ENCODE measurements at regions not wholly inside any gene's neighbourhood (a gene's known extent, or its start where the extent isn't known, plus 50 kb on each side); places are given as distances from the start of the nearest gene placed in this dataset.
"Not testable (repeated sequence)": the region's sequence is repeated elsewhere in the genome, so short reads cannot be mapped to it uniquely, and the experiment has no call there.

DNA sequence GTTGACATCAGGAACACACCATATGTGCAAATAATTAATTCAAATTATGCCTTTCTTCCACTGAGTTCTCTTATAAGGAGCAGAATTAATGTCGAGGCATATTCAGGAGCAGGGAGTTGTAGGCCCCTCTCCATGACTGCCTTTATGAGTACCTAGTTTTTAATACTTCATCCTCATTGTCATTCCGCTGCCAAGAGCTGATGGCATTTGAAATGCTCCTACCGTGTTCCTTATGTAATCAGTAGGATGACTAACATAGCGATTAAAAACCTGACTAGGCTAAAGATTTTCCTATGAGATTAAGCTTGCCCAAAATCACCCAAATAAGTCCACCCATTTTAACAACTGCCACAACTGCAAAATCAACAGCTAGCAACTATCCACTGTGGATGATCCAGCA is 220.6 kb downstream of the DHX15 start:
- no peak for DNase-seq

DNA sequence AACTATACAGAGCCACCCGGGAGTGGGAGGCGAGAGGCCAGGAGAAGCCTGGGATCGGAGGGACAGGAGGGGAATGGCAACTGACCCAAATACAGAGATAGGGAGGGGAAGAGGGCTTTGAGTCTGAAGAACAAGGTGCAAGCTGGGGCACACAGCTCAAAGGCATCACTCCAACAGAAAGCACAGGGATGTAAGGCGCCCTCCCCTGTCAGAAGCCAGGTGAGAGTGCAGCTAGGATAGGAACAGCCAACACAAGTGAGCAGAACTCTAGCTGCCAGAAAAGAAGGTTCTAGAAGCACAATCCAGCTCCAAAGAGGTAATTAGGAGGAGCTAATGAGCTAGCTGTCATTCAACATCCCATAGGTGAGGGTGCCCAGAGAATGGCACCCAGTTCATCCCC is 232.2 kb downstream of the DHX15 start:
- DNase-seq = no peak

DNA sequence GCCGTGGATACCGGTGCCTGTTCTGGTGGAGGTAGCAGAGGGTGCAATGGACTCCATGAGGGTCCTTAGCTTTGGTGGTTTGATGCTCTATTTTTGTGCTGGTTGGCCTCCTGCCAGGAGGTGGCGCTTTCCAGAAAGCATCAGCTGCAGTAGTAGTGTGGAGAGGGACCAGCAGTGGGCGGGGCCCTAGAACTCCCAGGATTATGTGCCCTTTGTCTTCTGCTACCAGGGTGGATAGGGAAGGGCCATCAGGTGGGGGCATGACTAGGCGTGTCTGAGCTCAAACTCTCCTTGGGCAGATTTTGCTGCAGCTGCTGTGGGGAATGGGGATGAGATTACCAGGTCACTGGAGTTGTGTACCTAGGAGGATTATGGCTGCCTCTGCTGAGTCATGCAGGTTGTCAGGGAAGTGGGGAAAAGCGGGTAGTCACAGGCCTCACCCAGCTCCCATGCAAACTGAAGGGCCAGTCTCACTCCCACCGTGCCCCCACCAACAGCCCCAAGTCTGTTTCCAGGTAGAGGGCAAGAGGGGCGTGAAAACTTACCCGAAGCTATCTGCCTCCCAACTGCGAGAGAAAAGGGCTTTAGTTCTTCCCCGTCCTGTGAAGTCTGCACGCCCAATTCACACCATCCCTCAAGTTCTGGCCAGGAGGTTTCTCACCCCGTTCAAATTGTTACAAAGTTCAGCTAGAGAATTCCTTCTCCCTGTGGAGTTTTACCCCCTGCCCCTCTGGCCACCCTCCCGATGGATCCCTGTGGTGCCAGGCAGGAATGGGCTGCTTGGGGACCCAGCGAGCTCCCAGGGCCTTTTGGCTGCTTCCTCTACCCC is 235.0 kb downstream of the DHX15 start:
- DNase-seq = not testable (repeated sequence)

DNA sequence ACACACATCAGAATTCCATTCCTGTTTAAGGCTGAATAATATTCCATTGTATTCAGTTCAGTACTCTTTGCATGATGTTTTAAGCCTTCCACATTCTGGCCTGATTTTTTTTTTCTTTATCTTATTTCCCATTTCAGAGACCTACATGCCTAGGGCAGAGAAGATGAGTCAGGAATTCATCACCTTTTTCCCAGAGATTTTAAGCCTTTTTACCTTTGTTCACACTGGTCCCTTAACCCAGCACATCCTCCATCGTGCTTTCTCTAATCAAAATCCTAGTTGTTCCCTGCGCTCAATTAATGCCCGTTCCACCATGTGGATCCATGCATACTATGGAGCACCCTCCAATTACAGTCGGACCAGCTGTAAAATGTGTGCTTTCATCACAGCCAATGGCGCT is 245.1 kb downstream of the DHX15 start:
- no peak for DNase-seq

DNA sequence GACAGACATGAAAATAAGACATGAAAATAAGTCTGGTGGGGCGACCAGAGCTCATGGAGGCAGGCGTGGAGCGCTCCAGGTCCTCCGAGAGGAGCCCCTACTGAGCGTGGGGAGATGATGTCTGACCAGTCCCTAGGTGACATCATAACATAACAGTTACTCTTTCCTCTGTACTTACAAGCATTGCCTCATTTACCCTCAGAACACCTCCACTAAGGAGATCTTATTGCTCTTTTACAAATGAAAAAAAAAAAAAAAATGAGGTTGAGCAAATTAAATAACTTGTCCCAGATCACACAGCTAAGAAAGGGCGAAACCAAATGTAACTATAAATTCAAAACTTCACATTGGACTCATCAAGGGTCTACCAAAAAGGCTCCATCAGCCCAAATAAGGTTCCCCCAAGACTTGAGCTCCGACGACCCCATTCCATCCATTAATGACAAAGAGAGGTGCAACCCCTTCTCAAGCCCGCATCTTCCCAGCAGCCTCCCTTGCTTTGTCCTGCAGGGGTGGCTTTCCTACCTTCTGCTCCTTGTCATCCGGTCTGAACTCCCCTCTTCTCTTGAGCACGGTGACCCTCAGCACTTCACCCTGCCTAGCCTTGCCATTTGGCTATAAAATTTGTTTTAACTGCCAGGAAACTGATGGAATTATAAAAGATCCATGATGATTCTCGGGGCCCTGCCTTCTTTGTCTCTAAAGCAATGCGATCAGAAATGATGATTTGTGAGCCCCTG is 246.7 kb downstream of the DHX15 start:
- no peak for DNase-seq

DNA sequence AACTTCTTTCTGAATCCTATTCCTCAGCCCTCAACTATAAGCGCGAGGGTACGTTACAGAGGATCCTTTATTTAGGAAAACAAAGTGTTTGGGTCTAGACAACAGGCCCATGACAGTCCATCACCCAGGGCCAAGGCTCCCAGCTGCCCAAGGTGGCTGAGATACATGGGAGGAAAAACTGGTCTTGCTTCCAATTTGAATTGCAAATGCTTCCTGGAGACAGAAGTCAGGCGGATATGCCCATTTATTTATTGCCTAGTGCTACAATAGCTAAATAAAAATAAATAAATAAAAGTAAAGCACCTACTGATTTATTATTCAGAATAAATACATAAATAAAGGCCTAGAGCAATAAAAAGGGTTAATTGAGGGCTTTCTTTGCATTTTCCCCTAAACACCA is 248.7 kb downstream of the DHX15 start:
- DNase-seq = no peak

DNA sequence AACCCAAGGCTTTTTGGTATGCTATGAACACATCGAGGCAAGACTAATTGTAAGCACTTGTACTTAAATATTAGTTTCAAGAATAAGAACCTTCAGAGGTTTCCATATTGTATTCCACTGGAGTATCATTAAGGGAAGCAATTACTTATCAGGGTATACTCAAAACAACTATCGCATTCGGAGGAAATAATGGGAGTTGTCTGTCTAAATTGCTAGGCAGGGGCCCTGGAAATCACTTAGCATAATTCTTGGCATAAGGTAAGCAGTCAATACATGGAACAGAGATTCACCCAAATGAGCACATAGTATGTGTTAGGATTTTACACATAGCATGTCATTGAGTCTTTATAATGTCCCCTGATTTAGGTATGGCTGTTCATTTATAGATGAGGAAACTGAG is 249.4 kb downstream of the DHX15 start:
- DNase-seq = no peak

DNA sequence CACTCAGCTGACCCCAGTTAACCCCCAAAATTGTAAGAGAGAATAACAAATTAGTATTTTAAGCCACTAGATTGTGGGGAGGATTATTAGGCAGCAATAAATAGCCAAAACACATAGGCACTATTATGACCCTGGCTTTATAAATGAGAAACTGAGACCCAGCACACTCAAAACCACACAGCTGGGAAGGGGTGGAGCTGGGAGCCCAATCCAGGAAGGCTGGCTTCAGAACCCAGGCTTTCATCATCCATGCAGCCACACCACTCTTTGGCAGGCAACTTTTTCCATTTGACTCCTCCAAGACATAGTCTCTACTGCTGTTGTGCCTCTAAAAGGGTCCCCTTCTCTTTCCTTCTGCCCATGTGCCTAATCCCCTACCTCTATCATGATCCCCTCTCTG is 253.8 kb downstream of the DHX15 start:
- DNase-seq = no peak

DNA sequence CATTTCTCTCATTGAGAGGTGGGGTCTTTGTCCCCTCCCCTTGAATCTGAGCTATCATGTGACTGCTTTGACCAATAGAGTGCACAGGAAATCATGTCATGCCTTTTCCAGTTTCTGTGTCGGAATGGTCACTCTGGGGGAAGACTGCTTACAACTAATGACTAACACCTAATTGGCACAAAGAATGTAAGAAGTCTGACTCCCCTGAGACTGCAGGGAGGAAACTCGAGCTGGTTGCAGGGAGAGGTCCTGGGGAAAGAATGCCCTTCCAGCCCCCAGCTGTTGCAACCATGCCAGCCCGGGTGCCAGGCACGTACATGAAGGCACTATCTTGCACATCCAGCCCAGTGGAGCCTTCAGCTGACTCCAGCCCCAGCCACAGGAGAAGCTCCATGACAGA is 254.2 kb downstream of the DHX15 start:
- DNase-seq = no peak

DNA sequence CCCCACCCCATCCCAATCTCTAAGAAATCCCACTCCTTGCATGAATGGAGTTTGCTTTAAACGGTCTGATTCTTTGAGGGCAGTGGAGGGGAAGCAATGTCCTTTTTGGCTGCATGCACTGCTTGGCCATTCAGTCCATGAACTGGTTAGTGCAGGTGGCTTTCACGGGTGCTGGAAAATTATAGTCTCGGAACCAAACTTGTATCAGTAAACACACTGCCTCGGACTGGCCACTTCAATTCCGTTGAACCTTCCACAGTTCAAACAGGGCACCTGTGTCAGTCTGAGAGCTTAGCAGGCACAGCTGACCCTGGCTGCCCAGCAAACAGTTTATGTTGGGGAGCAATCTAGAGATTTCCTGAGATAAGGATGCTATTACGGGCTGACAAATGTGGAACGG is 255.6 kb downstream of the DHX15 start:
- DNase-seq = no peak

DNA sequence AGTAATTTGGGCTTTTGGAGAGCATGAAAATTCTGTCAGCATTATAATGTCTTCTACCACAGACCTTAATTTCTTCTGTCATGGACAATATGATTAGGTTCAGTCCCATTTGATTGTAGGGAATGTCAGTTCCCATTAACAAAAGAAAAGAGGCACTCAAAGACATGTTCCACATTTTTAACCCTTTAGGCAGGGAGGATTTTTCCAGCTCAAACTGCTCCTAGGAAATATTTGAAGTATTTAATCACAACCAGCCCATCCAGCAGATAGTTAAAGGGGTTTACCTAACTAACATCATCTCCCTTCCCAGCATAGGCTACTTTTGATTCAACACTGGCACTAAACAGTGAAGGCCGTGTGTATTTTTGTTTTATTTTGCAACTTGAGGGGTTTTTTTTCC is 256.0 kb downstream of the DHX15 start:
- DNase-seq = no peak

DNA sequence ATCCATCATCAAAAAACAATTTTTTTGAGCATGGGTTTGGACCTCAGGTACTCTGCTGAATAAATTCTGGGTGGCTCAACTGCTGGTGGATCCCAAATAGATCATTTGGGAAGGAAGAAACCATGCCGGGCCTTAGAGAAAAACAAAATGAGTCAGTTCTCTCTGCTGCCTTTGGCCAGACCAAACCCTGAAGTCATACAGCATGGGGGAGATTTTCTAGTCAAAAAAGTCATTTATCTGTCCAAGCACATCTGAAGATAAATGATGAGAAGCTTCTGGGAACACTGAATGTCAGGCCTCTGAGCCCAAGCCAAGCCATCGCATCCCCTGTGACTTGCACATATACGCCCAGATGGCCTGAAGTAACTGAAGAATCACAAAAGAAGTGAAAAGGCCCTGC is 261.4 kb downstream of the DHX15 start:
- no peak for DNase-seq

DNA sequence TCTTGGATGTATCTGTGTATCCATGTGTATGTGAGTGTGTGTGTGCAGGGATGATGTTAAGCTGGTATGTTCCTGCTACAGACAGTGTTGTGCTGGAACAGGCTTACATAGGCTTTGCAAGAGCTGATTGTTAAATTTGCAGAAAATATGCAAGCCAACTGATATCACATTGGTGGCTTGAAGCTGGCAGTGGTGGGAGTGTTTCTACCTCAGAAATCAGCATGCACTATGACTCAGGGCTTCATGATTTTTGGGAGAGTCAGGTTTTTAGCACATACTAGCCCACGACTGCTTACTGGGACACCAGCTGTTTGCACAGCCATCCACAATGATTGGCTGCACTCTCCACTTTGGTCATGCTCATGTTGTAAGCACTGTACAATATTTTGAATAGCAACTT is 261.8 kb downstream of the DHX15 start:
- DNase-seq = no peak

DNA sequence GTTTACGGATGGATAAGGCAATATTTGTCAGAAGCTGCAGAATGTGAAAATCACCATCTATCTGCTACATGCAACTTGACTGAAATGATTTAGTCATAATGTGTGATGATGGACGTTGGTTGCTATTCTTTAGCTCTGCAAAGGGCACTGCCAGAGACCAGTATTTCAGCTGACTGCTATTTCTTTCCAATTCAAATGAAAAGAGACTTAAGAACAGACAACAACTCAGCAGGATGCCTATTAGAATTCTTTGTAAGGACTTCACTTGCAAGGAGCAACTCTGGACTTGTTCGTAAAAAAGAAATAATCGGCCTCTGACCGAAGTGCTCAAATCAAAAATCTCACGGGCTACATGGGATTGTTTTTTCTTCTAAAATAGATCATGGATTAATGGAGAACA is 262.7 kb downstream of the DHX15 start:
- DNase-seq = no peak

DNA sequence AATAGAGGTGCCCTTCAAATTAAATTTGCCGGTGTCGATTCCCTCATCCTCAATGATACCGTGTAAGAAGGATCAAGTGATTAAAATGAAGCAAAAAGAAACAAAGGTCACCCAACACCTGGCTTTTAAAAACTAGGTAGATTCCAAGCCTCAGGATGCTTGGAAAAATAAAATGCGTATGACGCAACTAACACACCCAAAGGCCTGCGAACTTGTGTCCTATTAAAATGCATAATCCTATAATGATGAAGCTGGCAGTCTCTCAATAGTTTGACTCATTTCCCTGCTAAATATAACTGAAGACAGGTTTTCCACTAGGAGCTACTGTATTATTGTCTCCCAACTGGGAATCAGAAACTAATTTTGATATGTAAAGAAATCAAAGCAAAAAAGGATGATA is 263.2 kb downstream of the DHX15 start:
- DNase-seq = no peak

DNA sequence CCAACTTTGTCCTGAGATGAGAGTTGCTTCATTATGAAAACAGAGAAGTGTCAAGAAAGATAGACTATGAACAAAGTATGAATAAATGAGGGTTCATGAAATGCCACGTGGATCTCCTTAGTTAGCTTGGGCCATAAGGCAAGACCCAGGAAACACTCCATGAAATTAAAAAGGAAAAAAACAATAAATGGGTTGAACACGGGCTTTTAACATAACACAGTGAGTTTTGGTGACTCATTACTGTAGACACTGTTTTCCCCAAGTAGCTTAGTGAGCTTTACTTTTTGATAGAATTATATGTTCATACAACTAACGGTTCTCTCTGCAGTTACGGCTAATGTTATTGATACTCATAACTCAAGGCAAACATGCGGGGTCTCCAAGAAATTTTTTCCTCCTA is 265.0 kb downstream of the DHX15 start:
- no peak for DNase-seq

DNA sequence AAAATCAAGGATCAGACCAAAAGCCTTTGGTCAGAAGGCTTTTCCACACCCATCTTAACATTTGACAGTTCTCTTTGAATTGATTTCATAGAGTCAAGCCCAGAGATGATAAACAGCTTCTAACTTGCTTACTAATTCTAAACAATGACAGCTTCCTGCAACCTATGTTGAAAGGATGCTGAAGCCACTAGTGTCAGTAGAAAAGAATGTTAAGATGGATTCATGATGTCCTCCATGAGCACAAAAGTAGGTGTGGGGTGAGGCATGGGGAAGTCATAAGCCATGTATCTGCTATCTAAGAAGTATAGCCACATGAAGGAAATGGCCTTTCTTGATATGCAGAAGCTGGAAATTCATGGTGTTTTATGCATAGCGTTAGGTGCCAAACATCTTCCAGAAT is 269.3 kb downstream of the DHX15 start:
- no peak for DNase-seq

DNA sequence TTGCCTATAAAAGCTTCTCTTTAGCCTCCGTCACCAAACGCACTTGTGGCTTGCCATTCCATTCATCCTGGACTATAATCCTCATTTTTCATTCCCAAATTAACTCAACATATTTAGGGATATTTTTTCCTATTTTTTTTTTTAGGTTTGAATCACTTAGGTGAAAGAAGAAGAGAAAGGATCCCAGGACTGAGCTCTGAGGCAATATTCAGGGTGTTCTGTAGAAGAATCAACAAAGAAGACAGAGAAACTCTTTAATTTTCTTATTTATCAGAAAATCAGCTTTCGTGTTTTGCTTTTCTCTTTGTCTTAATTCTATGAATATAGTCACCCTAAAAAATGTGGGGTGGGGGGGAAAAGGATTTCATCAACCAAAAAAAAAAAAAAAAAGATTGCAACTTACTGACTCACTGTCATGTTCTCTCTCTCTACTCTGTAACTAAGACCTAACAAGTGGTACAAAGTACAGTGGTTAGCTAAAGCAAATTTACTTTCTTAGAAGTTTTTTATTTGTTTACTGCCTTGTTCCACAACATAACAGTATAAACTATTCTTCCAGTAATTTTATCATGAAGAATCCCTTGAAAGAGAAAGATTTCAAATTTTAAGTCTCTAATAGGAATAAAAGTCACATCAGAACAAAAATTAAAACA is 272.0 kb downstream of the DHX15 start:
- no peak for DNase-seq

DNA sequence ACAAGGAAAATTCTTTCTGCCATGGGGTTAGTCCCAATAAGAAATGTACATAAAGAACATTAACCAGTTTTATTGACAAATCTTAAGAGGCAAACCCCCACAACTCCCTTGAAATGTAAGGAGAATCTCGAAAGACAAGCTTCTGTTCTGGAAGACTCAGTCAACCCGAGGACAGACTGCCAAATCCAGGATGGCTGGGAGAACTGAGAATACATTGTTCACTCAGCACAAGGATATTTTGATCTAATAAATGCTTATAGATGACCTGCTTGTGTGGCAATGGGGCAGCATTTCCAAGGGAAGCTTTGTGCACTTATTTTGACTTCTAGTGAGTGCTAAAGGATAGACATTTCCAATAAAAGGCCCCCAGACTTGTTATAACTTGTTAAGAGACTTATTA is 280.4 kb downstream of the DHX15 start:
- no peak for DNase-seq

DNA sequence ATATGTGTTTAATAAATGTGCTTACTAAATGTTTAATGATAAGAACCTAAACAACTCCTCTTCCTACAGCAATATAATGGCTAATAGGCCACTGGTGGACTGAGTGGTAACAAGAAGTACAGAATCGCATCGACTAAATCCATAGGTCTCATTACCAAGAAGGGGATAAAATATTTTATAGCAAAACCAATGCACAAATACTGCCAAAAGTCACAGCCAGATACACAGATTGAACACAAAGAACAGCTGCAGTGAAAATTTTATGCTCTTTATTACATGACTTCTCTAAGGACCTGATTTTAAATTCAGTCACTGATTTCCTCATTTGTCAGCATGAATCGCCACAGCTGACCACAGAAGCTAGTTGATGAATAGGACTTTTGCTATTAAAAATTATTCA is 285.4 kb downstream of the DHX15 start:
- no peak for DNase-seq

DNA sequence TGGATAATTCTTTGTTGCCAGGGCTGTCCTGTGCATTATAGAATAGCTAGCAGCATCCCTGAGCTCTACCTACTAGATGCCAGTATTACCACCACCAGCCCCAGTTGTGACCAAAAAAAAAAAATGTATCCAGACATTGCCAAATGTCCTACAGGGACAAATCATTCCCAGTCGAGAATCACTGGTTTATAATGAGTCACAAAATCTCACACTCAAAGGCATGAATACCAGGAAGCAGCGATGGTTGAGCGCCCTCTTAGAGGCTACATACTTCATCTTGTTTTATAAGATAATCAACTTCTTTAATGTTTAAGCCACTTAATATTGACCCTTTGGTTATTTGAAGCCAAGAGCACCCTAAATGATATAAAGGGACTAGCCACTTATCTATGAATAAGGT is 297.3 kb downstream of the DHX15 start:
- DNase-seq = no peak

DNA sequence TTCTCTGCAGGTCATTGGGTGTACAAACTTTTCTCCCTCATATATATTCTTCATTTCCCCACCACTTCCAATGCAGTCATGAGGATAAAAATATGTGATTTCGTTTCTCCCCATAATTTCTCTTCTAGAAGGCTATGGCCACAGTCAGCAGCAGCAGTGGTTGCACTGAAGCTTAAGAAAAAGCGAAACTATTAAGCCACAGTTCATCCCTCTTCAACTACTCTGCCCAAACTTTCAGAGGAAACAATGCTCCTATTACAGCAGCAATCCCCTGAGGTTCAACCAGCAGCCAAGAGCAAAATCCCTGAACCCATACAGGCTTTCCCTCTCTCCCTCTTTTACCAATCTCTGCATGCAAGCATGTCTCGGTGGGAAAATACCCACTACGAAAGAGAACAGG is 298.6 kb downstream of the DHX15 start:
- no peak for DNase-seq

DNA sequence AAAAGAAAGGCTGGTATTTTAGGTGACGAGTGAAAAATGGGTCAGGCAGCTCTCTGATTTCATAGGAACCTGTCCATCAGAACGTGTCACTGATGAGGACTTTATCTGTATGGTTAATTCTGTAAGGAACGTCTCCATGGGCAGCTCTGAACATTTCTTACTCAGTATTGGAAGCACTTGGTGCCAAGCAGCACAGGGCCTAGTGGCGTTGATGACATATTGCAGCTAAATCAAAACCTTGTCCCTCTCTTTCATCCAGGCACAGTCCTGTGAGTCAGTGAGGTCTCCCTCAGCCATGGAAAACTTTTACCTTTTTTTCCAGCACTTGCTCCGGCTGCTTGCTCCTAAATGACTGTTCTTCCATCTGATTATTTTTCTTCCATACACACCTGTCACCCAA is 301.9 kb downstream of the DHX15 start:
- DNase-seq = no peak

DNA sequence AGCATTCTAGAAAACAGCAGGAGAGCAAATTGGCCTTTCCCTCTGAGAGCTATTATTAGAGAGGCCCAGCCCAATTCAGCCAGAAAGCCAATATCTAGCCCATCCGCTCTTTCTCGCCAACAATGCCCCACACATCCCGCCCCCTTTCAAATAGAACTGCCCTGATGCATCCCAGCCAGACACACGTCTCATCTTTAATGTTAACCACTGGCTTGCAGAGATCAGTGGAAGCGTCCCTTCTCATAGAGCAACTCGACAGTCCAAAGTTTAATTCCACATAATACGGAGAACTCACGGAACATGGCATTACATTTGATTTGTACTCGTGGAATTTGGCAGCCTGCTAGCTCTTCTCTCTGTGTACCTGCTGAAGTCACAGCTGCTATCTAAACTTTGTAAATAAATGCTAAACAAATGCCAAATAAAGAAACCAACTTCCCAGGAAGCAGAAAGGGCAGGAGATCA is 304.4 kb downstream of the DHX15 start:
- no peak for DNase-seq

Measured in hematopoietic multipotent progenitor cell treated with erythropoietin and hydrocortisone succinate and interleukin-3 and kit ligand, for 8 days (in vitro differentiated cells).